HepG2 (cell line): ENCODE measurements at regions not wholly inside any gene's neighbourhood (a gene's known extent, or its start where the extent isn't known, plus 50 kb on each side); places are given as distances from the start of the nearest gene placed in this dataset.

Experiments used
- ATAC-seq: fragments of 200-7000 bp; cut with Tn5 transposase; 3 replicates; pipeline ENCODE4 v1.9.1; 2020; ENCODE audit warnings: mild to moderate bottlenecking, moderate library complexity
- BruUV-seq: library from RNA; stranded (reverse); fragments of 400-500 nt; replicated peaks from 2 replicates; lab custom pipeline; 2021; lab: Mats Ljungman, UMichigan
- CTCF ChIA-PET: fragments of 300-600 bp; formaldehyde crosslinking; extraction: SDS; loops from one replicate; lab custom pipeline; 2021; ENCODE audit warnings: low total read pairs, inconsistent platforms, low intra/inter-chr PET ratio; lab: Yijun Ruan, JAX
- POLR2A ChIA-PET: fragments of 350-600 bp; sonication (Branson Sonifier 250); formaldehyde crosslinking; loops from one replicate; lab custom pipeline; 2020; ENCODE audit warnings: antibody characterized with exemption, inconsistent platforms; lab: Yijun Ruan, JAX
- DNase-seq: peaks from one replicate; pipeline ENCODE4 v3.0.0-alpha.2; 2015; ENCODE audit warnings: low spot score
- FAIRE-seq: peaks from 3 replicates; lab custom pipeline; 2011; peaks lifted over from hg19 to GRCh38; lab: Jason Lieb, UNC
- H2AFZ ChIP-seq: one replicate; pipeline ENCODE4 v1.6.1; 2011; ENCODE audit warnings: low read length, inconsistent platforms
- H3K27ac ChIP-seq: fragments of 300-600 bp; 3 replicates; pipeline ENCODE4 v1.8.0; 2011; ENCODE audit warnings: mixed run types, mild to moderate bottlenecking, mixed read lengths, low read length, inconsistent platforms; ENCODE audit not compliant: insufficient read depth; ENCODE audit errors: extremely low read length
- H3K27me3 ChIP-seq, 2 experiments: fragments of 200-600 bp in 1 of 2; 2 replicates in 1 of 2; 3 replicates in 1 of 2; pipeline versions ENCODE4 v1.6.0 to v1.8.0; 2011; ENCODE audit warnings: low read length in 2 of 2, mild to moderate bottlenecking in 2 of 2, moderate library complexity in 2 of 2, inconsistent platforms in 1 of 2; ENCODE audit not compliant: insufficient read depth in 2 of 2, control insufficient read depth in 1 of 2
- H3K36me3 ChIP-seq, 2 experiments: fragments of 200-600 bp in 1 of 2; replicated peaks in 1 of 2; 2 replicates in 1 of 2; 3 replicates in 1 of 2; pipeline versions ENCODE4 v1.5.1 to v1.8.0; 2011; ENCODE audit warnings: low read length in 2 of 2, inconsistent platforms in 1 of 2; ENCODE audit not compliant: insufficient read depth in 2 of 2, control insufficient read depth in 1 of 2
- H3K4me1 ChIP-seq: 2 replicates; pipeline ENCODE4 v1.5.1; 2012; ENCODE audit warnings: low read length, inconsistent platforms; ENCODE audit not compliant: insufficient read depth
- H3K4me2 ChIP-seq: 2 replicates; pipeline ENCODE4 v1.6.0; 2011; ENCODE audit warnings: low read depth, low read length, inconsistent platforms
- H3K4me3 ChIP-seq, 3 experiments: fragments of 200-600 bp in 1 of 3; sonication (generic), shearing (Covaris generic) in 1 of 3; replicated peaks in 1 of 3; 2 replicates each; pipeline ENCODE4 v1.5.1; 2011 to 2016; ENCODE audit warnings: low read length in 3 of 3, inconsistent platforms in 2 of 3, low read depth in 2 of 3, mild to moderate bottlenecking in 2 of 3, control low read depth in 1 of 3, mixed read lengths in 1 of 3; ENCODE audit not compliant: insufficient read depth in 1 of 3
- H3K79me2 ChIP-seq: one replicate; pipeline ENCODE4 v1.6.1; 2011; ENCODE audit warnings: low read length, inconsistent platforms; ENCODE audit not compliant: insufficient read depth
- H3K9ac ChIP-seq: 2 replicates; pipeline ENCODE4 v1.6.0; 2011; ENCODE audit warnings: mild to moderate bottlenecking, low read depth, low read length, inconsistent platforms; ENCODE audit not compliant: insufficient read depth
- H3K9me3 ChIP-seq: 2 replicates; pipeline ENCODE4 v1.5.1; 2012; ENCODE audit warnings: mild to moderate bottlenecking, low read length
- H4K20me1 ChIP-seq: 2 replicates; pipeline ENCODE4 v1.6.0; 2011; ENCODE audit warnings: inconsistent platforms, mild to moderate bottlenecking, low read length, moderate library complexity; ENCODE audit not compliant: insufficient read depth
- CHCHD3 ChIP-seq: sonication (generic); formaldehyde crosslinking; IDR thresholded peaks from 2 replicates; pipeline ENCODE4 v1.8.0; 2022; ENCODE audit warnings: mild to moderate bottlenecking, missing genetic modification reagents, moderate library complexity
- IRF2 ChIP-seq: IDR thresholded peaks from 2 replicates; pipeline ENCODE4 v1.6.1; 2018; ENCODE audit warnings: missing genetic modification reagents, missing compliant biosample characterization
- MZF1 ChIP-seq: sonication (generic); formaldehyde crosslinking; IDR thresholded peaks from 2 replicates; pipeline ENCODE4 v1.8.1; 2023; ENCODE audit warnings: mild to moderate bottlenecking, missing genetic modification reagents, borderline replicate concordance
- POGK ChIP-seq: sonication (generic); formaldehyde crosslinking; conservative IDR thresholded peaks from 2 replicates; pipeline ENCODE4 v1.8.0; 2022; ENCODE audit warnings: mild to moderate bottlenecking, moderate library complexity, missing genetic modification reagents
- POLR2A ChIP-seq, 2 experiments: IDR thresholded peaks; 2 replicates each; pipeline ENCODE4 v1.6.1; 2011; ENCODE audit warnings: low read depth in 2 of 2, low read length in 2 of 2, mild to moderate bottlenecking in 1 of 2, moderate library complexity in 1 of 2; ENCODE audit not compliant: insufficient read depth in 1 of 2
- SPEN ChIP-seq: sonication (generic); formaldehyde crosslinking; IDR thresholded peaks from 2 replicates; pipeline ENCODE4 v1.5.1; 2020; ENCODE audit warnings: low read depth, mild to moderate bottlenecking, missing genetic modification reagents
- UBTF ChIP-seq: sonication (generic); formaldehyde crosslinking; IDR thresholded peaks from 2 replicates; pipeline ENCODE4 v1.4.0; 2020; ENCODE audit warnings: mild to moderate bottlenecking, missing genetic modification reagents
- ZBTB3 ChIP-seq: sonication (generic); formaldehyde crosslinking; IDR thresholded peaks from 2 replicates; pipeline ENCODE4 v1.4.0; 2020; ENCODE audit warnings: low read depth, mild to moderate bottlenecking, moderate library complexity, missing genetic modification reagents, borderline replicate concordance
- ZNF138 ChIP-seq: sonication (generic); formaldehyde crosslinking; IDR thresholded peaks from 2 replicates; pipeline ENCODE4 v1.5.0; 2020; ENCODE audit warnings: mild to moderate bottlenecking, low read depth, missing genetic modification reagents
- ZNF17 ChIP-seq: sonication (generic); formaldehyde crosslinking; IDR thresholded peaks from 2 replicates; pipeline ENCODE4 v1.5.0; 2020; ENCODE audit warnings: mild to moderate bottlenecking, missing genetic modification reagents
- ZNF431 ChIP-seq: sonication (generic); formaldehyde crosslinking; IDR thresholded peaks from 2 replicates; pipeline ENCODE4 v1.9.0; 2022; ENCODE audit warnings: missing genetic modification reagents, low read depth, mild to moderate bottlenecking, borderline replicate concordance
- ZNF549 ChIP-seq: sonication (generic); formaldehyde crosslinking; IDR thresholded peaks from 2 replicates; pipeline ENCODE4 v1.5.0; 2020; ENCODE audit warnings: missing genetic modification reagents
- ZNF562 ChIP-seq: sonication (generic); formaldehyde crosslinking; IDR thresholded peaks from 2 replicates; pipeline ENCODE4 v1.8.0; 2022; ENCODE audit warnings: missing genetic modification reagents, borderline replicate concordance
- ZNF564 ChIP-seq: sonication (generic); formaldehyde crosslinking; IDR thresholded peaks from 2 replicates; pipeline ENCODE4 v1.8.1; 2023; ENCODE audit warnings: mild to moderate bottlenecking, missing genetic modification reagents
- ZNF577 ChIP-seq: sonication (generic); formaldehyde crosslinking; IDR thresholded peaks from 2 replicates; pipeline ENCODE4 v1.4.0; 2020; ENCODE audit warnings: mild to moderate bottlenecking, low read depth, missing genetic modification reagents, borderline replicate concordance
- ZNF605 ChIP-seq: sonication (generic); formaldehyde crosslinking; IDR thresholded peaks from 2 replicates; pipeline ENCODE4 v1.8.0; 2022; ENCODE audit warnings: mild to moderate bottlenecking, missing genetic modification reagents
- ZNF776 ChIP-seq: sonication (generic); formaldehyde crosslinking; IDR thresholded peaks from 2 replicates; pipeline ENCODE4 v1.4.0; 2020; ENCODE audit warnings: mild to moderate bottlenecking, missing genetic modification reagents
- ZNF839 ChIP-seq: sonication (generic); formaldehyde crosslinking; IDR thresholded peaks from 2 replicates; pipeline ENCODE4 v1.4.0; 2020; ENCODE audit warnings: missing genetic modification reagents, mild to moderate bottlenecking, borderline replicate concordance
- WGBS: methylation state at CpG from one replicate; pipeline ENCODE4 v1.1.6; 2017; ENCODE audit warnings: low lambda C conversion rate; 5-methylcytosine and 5-hydroxymethylcytosine counted together
- in situ Hi-C: cut with HindIII; loops from 2 replicates; pipeline ENCODE4 v1.10.0; 2017; ENCODE audit warnings: low pct_unique_long_range_greater_than_20kb; ENCODE audit not compliant: extremely low pct_ligation_motif_present
- intact Hi-C: fragments of 100-400 bp; cut with micrococcal nuclease; formaldehyde crosslinking; loops from one replicate; pipeline ENCODE4 v1.10.0; 2022; ENCODE audit not compliant: unreplicated experiment

GRCh38 chr21:23014021-23014420 is 2015.8 kb downstream of the NCAM2 start:
- POLR2A ChIA-PET: no interaction called here
- no peak overlapping the region for H2AFZ ChIP-seq
- no peak overlapping the region for H3K4me3 ChIP-seq
- in situ Hi-C loops: no loop called here
- no peak for FAIRE-seq
- no peaks in the 10 kb centered on the region for H4K20me1 ChIP-seq
- H3K9me3 ChIP-seq: peaks cover 92% of the 10 kb centered on the region
- H3K4me1 ChIP-seq: no peaks in the 10 kb centered on the region
- TF ChIP-seq UBTF (no peak), ZNF431 (no peak), ZNF577 (no peak), ZBTB3 (CRISPR knock-in tag) (no peak)
- TF ChIP-seq, all 625 proteins: peak for 0
- intact Hi-C loops: no loop called here
- Histone ChIP-seq H3K36me3 (no peaks in the 10 kb centered on the region), H3K27me3 (no peaks in the 10 kb centered on the region), H3K4me2 (no peak overlapping the region), H3K79me2 (no peaks in the 10 kb centered on the region), H3K9ac (no peak overlapping the region), H3K27ac (no peak overlapping the region)
- WGBS: 3% methylated on average over 4 of the region's 4 CpGs
- no peak for DNase-seq
- ATAC-seq: no peak
- CTCF ChIA-PET: no interaction called here
- no TSS peak for BruUV-seq

GRCh38 chr21:23016617-23017016 is 2018.4 kb downstream of the NCAM2 start:
- in situ Hi-C loops: no loop called here
- no peak overlapping the region for H2AFZ ChIP-seq
- FAIRE-seq: no peak
- H3K4me3 ChIP-seq: no peak overlapping the region
- no TSS peak for BruUV-seq
- no peak overlapping the region for H3K9ac ChIP-seq
- DNase-seq: no peak
- no peaks in the 10 kb centered on the region for H4K20me1 ChIP-seq
- CTCF ChIA-PET: no interaction called here
- H3K9me3 ChIP-seq: peaks cover 81% of the 10 kb centered on the region
- intact Hi-C loops: no loop called here
- H3K79me2 ChIP-seq: no peaks in the 10 kb centered on the region
- POLR2A ChIA-PET: no interaction called here
- no peak overlapping the region for H3K27ac ChIP-seq
- TF ChIP-seq ZNF562 (CRISPR knock-in tag) (no peak), ZNF776 (CRISPR knock-in tag) (no peak), POLR2A (IDR thresholded peaks at IDR 0.05; ENCODE audit: insufficient read depth in 1 of 2, low read depth in 2 of 2, low read length in 2 of 2) (no peak), ZNF564 (CRISPR knock-in tag) (no peak), MZF1 (CRISPR knock-in tag) (no peak), CHCHD3 (CRISPR knock-in tag) (no peak), SPEN (CRISPR knock-in tag) (no peak), ZNF605 (CRISPR knock-in tag) (no peak), IRF2 (no peak), ZNF839 (CRISPR knock-in tag) (no peak), ZNF549 (CRISPR knock-in tag) (no peak), ZNF17 (CRISPR knock-in tag) (no peak), POGK (CRISPR knock-in tag) (no peak), ZNF138 (CRISPR knock-in tag) (no peak)
- 1% methylated on average over 4 of the region's 4 CpGs for WGBS
- ATAC-seq: no peak
- no peaks in the 10 kb centered on the region for H3K36me3 ChIP-seq
- no peaks in the 10 kb centered on the region for H3K4me1 ChIP-seq
- no peaks in the 10 kb centered on the region for H3K27me3 ChIP-seq
- H3K4me2 ChIP-seq: no peak overlapping the region
